HepG2 (cell line): ENCODE measurements at regions not wholly inside any gene's neighbourhood (a gene's known extent, or its start where the extent isn't known, plus 50 kb on each side); places are given as distances from the start of the nearest gene placed in this dataset.
"Not testable (repeated sequence)": the region's sequence is repeated elsewhere in the genome, so short reads cannot be mapped to it uniquely, and the experiment has no call there.

ENCODE experiments used
- CHD2 ChIP-seq: IDR thresholded peaks from 2 replicates; pipeline ENCODE4 v1.6.1; 2011; ENCODE audit warnings: low read depth, low read length, improper control_type of control experiment
- ELF4 ChIP-seq: sonication (generic); formaldehyde crosslinking; IDR thresholded peaks from 2 replicates; pipeline ENCODE4 v1.5.0; 2020; ENCODE audit warnings: missing genetic modification reagents, mild to moderate bottlenecking, moderate library complexity, borderline replicate concordance
- ZNF282 ChIP-seq: fragments of 450-650 bp; IDR thresholded peaks from 2 replicates; pipeline ENCODE4 v1.6.1; 2018; ENCODE audit not compliant: partially characterized antibody
- ZNF7 ChIP-seq: IDR thresholded peaks from 2 replicates; pipeline ENCODE4 v1.6.1; 2016; ENCODE audit warnings: missing biosample characterization, missing genetic modification reagents
- TF ChIP-seq, protein P1 (sequence below): sonication (generic); formaldehyde crosslinking; IDR thresholded peaks from 2 replicates; pipeline ENCODE4 v1.8.1; 2023; ENCODE audit warnings: missing genetic modification reagents, inconsistent platforms, borderline replicate concordance

- TF ChIP-seq ELF4 (CRISPR knock-in tag); ZNF282; CHD2; ZNF7 (CRISPR knock-in tag): not testable (repeated sequence)
- TF ChIP-seq, protein P1, sequence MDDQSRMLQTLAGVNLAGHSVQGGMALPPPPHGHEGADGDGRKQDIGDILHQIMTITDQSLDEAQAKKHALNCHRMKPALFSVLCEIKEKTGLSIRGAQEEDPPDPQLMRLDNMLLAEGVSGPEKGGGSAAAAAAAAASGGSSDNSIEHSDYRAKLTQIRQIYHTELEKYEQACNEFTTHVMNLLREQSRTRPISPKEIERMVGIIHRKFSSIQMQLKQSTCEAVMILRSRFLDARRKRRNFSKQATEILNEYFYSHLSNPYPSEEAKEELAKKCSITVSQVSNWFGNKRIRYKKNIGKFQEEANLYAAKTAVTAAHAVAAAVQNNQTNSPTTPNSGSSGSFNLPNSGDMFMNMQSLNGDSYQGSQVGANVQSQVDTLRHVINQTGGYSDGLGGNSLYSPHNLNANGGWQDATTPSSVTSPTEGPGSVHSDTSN, result not testable (repeated sequence)
Measured at GRCh38 chr20:10124883-10125282, 90.1 kb downstream of the ANKEF1 start.
